ENCODE measurements at regions not wholly inside any gene's neighbourhood (a gene's known extent, or its start where the extent isn't known, plus 50 kb on each side); places are given as distances from the start of the nearest gene placed in this dataset.

GRCh38 chr12:24389394-24389793, 439.9 kb upstream of the SOX5 start:
- no TSS peak for BruUV-seq (replicated peaks)
- H3K9me3 ChIP-seq (ENCODE audit: low read length): no peaks in the 10 kb centered on the region
- intact Hi-C loops (cut with micrococcal nuclease; ENCODE audit: unreplicated experiment) (no loop called here), in situ Hi-C loops (cut with HindIII; ENCODE audit: extremely low pct_ligation_motif_present, low pct_unique_long_range_greater_than_20kb) (no loop called here)
- WGBS (ENCODE audit: low lambda C conversion rate): 20% methylated on average over 1 of the region's 1 CpG
- ChIA-PET POLR2A (no interaction called here), CTCF (ENCODE audit: low intra/inter-chr PET ratio, low total read pairs) (no interaction called here)
- no peaks in the 10 kb centered on the region for H3K27me3 ChIP-seq (ENCODE audit: control insufficient read depth in 1 of 2, insufficient read depth in 2 of 2, low read length in 2 of 2)
- no peak overlapping the region for H3K9ac ChIP-seq (ENCODE audit: insufficient read depth, low read depth, low read length)
- H2AFZ ChIP-seq (ENCODE audit: low read length): no peak overlapping the region
- DNase-seq (ENCODE audit: low spot score): no peak
- no peaks in the 10 kb centered on the region for H3K4me1 ChIP-seq (ENCODE audit: insufficient read depth, low read length)
- no peaks in the 10 kb centered on the region for H3K36me3 ChIP-seq (replicated peaks in 1 of 2; ENCODE audit: control insufficient read depth in 1 of 2, insufficient read depth in 2 of 2, low read length in 2 of 2)
- H4K20me1 ChIP-seq (ENCODE audit: insufficient read depth, low read length): no peaks in the 10 kb centered on the region
- no peak overlapping the region for H3K4me3 ChIP-seq (replicated peaks in 1 of 3; ENCODE audit: insufficient read depth in 1 of 3, low read depth in 2 of 3, low read length in 3 of 3)
- no peak for FAIRE-seq
- no peak overlapping the region for H3K27ac ChIP-seq (ENCODE audit: extremely low read length, insufficient read depth, low read length)
- no peaks in the 10 kb centered on the region for H3K79me2 ChIP-seq (ENCODE audit: insufficient read depth, low read length)
- ATAC-seq: no peak
- H3K4me2 ChIP-seq (ENCODE audit: low read depth, low read length): no peak overlapping the region
- TF ChIP-seq SP5 (CRISPR knock-in tag; IDR thresholded peaks at IDR 0.05; ENCODE audit: borderline replicate concordance, low read depth): no peak
- no peak for TF ChIP-seq GABPA (IDR thresholded peaks at IDR 0.05; ENCODE audit: low read depth, low read length)
- no peak for TF ChIP-seq GABPA (CRISPR knock-in tag; IDR thresholded peaks at IDR 0.05; ENCODE audit: low read depth)
- TF ChIP-seq ZNF33A (CRISPR knock-in tag; IDR thresholded peaks at IDR 0.05; ENCODE audit: borderline replicate concordance): no peak
- TF ChIP-seq TEAD3 (CRISPR knock-in tag; optimal IDR thresholded peaks at IDR 0.05; ENCODE audit: borderline replicate concordance): no peak
- no peak for TF ChIP-seq ZNF781 (CRISPR knock-in tag; IDR thresholded peaks at IDR 0.05; ENCODE audit: borderline replicate concordance, not compliant biosample characterization)
- no peak for TF ChIP-seq MYC (CRISPR knock-in tag; IDR thresholded peaks at IDR 0.05; ENCODE audit: borderline replicate concordance)
- TF ChIP-seq ZNF142 (CRISPR knock-in tag; IDR thresholded peaks at IDR 0.05): no peak
- no peak for TF ChIP-seq ZNF281 (CRISPR knock-in tag; IDR thresholded peaks at IDR 0.05; ENCODE audit: borderline replicate concordance)
- no peak for TF ChIP-seq GTF2F1 (IDR thresholded peaks at IDR 0.05; ENCODE audit: low read length)
- no peak for TF ChIP-seq RFX1 (IDR thresholded peaks at IDR 0.05)

Measured in HepG2 (cell line).